GM21367 (cell line): ENCODE measurements at regions not wholly inside any gene's neighbourhood (a gene's known extent, or its start where the extent isn't known, plus 50 kb on each side); places are given as distances from the start of the nearest gene placed in this dataset.

Experiments
- ATAC-seq: cut with Tn5 transposase; IDR thresholded peaks from one replicate; pipeline ENCODE4 v1.9.1; 2021; ENCODE audit not compliant: unreplicated experiment

GRCh38 chr3:28940530-28940929 lies 340.3 kb upstream of the RBMS3 start:
- ATAC-seq = peak; percentile 82

- ATAC-seq = peak; percentile 15
Measured at GRCh38 chr3:28940994-28941393, 339.9 kb upstream of the RBMS3 start.

DNA sequence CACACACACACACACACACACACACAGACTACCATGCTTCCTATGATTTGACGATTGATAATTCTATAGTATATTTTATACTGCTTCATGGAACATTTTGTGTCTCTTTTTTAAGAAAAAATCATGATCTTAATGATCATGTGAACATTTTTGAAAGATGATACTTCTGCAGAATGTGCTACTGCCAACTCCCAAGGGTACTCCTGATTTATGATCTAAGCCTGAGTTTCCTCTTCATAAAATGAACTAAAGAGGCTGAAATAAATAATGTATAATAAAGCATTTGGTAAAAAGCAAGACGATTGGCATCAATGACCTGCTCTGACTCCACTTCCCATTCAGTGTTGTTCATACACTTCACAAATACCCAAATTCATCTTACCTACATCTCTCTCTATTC lies 333.8 kb upstream of the RBMS3 start:
- ATAC-seq = no peak

GRCh38 chr3:28947751-28948150 lies 333.1 kb upstream of the RBMS3 start:
- no peak for ATAC-seq

GRCh38 chr3:28948685-28949084 lies 332.2 kb upstream of the RBMS3 start:
- no peak for ATAC-seq

GRCh38 chr3:28949580-28949979 lies 331.3 kb upstream of the RBMS3 start:
- no peak for ATAC-seq

GRCh38 chr3:28950614-28951013 lies 330.3 kb upstream of the RBMS3 start:
- ATAC-seq = no peak

GRCh38 chr3:28951772-28952556 lies 328.9 kb upstream of the RBMS3 start:
- no peak for ATAC-seq

GRCh38 chr3:28958656-28959055 lies 322.2 kb upstream of the RBMS3 start:
- ATAC-seq = no peak

DNA sequence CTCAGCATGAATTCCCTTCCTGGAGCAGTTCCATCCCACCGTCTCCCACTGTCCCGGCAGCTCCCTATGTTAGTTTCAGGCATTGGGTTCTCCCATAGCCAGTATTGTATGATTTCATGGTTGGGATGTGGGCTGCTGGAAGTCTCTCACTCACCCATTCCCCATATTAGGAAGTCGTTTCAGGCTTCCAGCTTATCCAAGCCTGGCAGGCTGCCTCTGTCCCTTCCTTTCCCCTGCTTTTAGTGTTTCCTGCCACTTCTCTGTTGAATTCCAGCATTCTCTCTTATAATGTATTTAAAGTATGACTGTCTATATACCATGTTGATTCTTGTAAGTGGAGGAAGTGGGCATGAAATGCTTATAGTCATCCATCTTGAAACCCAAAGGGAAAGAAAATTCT lies 309.7 kb upstream of the RBMS3 start:
- ATAC-seq = no peak

DNA sequence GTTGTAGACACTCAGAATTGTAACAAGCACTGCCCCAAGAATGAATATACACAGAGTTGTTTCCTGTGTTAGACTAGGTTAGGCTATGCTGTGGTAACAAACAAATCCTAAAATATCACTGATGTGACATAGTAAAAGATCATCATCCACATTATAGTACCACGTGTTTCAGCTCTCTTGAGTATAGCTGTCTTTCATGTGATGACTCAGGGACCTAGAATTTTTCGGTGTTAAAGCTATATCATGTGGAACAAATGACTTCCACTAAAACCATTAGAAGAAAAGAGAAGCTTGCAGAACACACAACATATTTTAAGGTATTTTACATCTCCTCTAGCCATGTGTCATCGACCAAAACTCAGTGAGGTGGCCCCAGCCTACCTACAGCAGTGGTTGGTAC lies 307.9 kb upstream of the RBMS3 start:
- ATAC-seq = peak; percentile 66

GRCh38 chr3:28973609-28974008 lies 307.3 kb upstream of the RBMS3 start:
- ATAC-seq = no peak

DNA sequence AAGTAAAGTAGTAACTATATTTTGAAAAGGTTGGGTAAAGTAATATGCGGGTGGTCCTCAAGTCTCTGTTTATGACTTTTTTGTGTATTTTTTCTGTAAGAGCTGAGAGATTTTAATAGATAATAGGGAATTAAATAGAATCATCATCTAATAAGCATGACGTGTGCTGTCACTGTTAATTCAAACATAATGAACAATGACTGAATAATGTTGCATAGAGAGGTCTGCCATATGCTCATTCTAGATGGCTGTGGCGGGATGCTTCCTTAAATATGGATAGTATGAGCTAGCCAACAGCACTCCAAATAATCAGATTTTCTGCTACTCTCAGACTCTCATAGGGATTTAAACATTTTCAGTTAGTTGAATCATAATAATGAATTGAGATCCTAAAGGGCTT lies 302.8 kb upstream of the RBMS3 start:
- ATAC-seq = no peak

- ATAC-seq = no peak
Measured at GRCh38 chr3:28980131-28980530, 300.7 kb upstream of the RBMS3 start.

- no peak for ATAC-seq
Measured at GRCh38 chr3:28980631-28981030, 300.2 kb upstream of the RBMS3 start.

- ATAC-seq = peak; percentile 64
Measured at GRCh38 chr3:28982906-28983305, 298.0 kb upstream of the RBMS3 start.

- ATAC-seq = no peak
Measured at GRCh38 chr3:28986922-28987321, 293.9 kb upstream of the RBMS3 start.

DNA sequence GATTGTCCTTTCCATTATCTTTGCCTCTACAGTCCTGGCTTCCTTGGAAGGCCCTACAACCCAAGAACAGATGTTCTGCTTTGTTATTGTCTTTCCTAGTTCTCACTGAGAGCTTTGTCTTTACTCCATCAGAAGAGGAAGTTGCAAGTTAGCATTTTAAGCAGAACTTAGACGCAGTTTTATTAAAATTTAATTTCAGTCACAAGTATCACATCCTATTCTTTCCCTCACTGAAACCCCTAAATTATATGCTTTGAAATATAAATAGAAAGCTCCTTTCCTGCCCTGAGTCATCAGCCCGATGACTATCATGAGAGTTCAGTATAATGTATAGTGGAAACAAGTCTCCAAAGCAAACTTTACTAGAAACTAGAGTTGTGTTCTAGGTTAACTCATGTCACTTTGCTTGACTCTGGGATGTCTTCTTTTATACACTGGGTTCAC lies 291.2 kb upstream of the RBMS3 start:
- ATAC-seq = peak; percentile 95

- no peak for ATAC-seq
Measured at GRCh38 chr3:28994161-28994905, 286.5 kb upstream of the RBMS3 start.

GRCh38 chr3:29004885-29005599 lies 275.8 kb upstream of the RBMS3 start:
- peak; percentile 99 for ATAC-seq

DNA sequence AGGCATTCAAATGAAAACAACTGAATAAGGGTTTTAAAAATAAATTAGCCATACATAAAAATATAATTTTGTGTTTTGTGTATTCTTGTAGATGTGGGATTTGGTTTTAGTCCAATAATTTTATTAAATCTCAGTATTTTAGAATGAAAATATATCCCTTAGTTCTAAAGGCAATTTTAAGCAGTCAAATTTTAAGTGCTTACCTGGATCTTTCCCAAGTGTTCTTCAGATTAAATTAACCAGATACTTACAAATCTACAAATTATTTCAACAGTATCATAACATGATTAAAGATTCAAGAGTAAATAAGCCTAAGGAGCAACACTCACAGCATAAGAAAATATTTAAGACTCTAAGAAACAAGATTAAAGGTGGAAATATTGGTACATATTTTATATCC lies 275.0 kb upstream of the RBMS3 start:
- no peak for ATAC-seq

DNA sequence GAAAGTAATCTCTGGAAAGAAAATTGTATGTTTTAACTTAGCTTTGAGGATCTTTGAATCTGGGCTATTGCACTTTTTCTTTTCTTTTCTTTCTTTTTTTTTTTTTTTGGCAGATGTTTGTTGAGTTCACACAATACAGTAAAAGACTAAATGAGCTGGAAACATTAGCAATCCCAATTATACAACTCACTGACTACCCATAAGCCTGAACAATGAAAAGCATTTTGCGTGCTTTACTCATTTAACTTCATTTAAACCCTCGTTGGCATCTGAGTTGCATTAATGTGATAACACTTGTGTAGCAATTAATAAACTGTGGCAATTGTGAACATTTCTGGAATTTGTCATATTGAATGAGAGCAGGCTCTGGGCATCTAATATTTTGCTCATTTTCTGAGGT lies 269.4 kb upstream of the RBMS3 start:
- no peak for ATAC-seq
